DOHH2 (cell line): ENCODE measurements at regions not wholly inside any gene's neighbourhood (a gene's known extent, or its start where the extent isn't known, plus 50 kb on each side); places are given as distances from the start of the nearest gene placed in this dataset.
"Not testable (repeated sequence)": the region's sequence is repeated elsewhere in the genome, so short reads cannot be mapped to it uniquely, and the experiment has no call there.

Experiments
- H3F3A ChIP-seq: fragments of 200-600 bp; sonication (generic), shearing (Covaris generic); 2 replicates; pipeline ENCODE4 v1.6.0; 2016; ENCODE audit warnings: antibody characterized with exemption, mild to moderate bottlenecking; ENCODE audit not compliant: control insufficient read depth, insufficient read depth
- H3K27ac ChIP-seq: fragments of 200-600 bp; sonication (generic); 2 replicates; pipeline ENCODE4 v1.5.1; 2014; ENCODE audit warnings: low read depth, mild to moderate bottlenecking, low read length, moderate library complexity
- H3K27me3 ChIP-seq: fragments of 200-600 bp; sonication (generic); 2 replicates; pipeline ENCODE4 v1.6.1; 2014; ENCODE audit warnings: mild to moderate bottlenecking, low read length, mixed read lengths; ENCODE audit not compliant: control insufficient read depth
- H3K36me3 ChIP-seq: fragments of 200-600 bp; sonication (generic); 2 replicates; pipeline ENCODE4 v1.6.1; 2014; ENCODE audit warnings: mild to moderate bottlenecking, low read length, moderate library complexity, mixed read lengths; ENCODE audit not compliant: control insufficient read depth
- H3K4me1 ChIP-seq: fragments of 200-600 bp; sonication (generic); 2 replicates; pipeline ENCODE4 v1.6.1; 2014; ENCODE audit warnings: mild to moderate bottlenecking, low read length, mixed read lengths; ENCODE audit not compliant: control insufficient read depth
- H3K4me2 ChIP-seq: fragments of 200-600 bp; sonication (generic); 2 replicates; pipeline ENCODE4 v1.6.0; 2014; ENCODE audit warnings: mild to moderate bottlenecking, low read length, moderate library complexity
- H3K4me3 ChIP-seq: fragments of 200-600 bp; sonication (generic); 2 replicates; pipeline ENCODE4 v1.5.1; 2014; ENCODE audit warnings: mild to moderate bottlenecking, low read length, mixed read lengths
- H3K79me2 ChIP-seq: fragments of 200-600 bp; sonication (generic); 2 replicates; pipeline ENCODE4 v1.6.1; 2014; ENCODE audit warnings: mild to moderate bottlenecking, low read length, mixed read lengths; ENCODE audit not compliant: control insufficient read depth
- H3K9me2 ChIP-seq: fragments of 200-600 bp; sonication (generic); replicated peaks from 2 replicates; pipeline ENCODE4 v1.6.1; 2014; ENCODE audit warnings: mild to moderate bottlenecking, low read length, mixed read lengths; ENCODE audit not compliant: control insufficient read depth
- H3K9me3 ChIP-seq: fragments of 200-600 bp; sonication (generic); 2 replicates; pipeline ENCODE4 v1.6.1; 2014; ENCODE audit warnings: antibody characterized with exemption, low read length, mixed read lengths; ENCODE audit not compliant: control insufficient read depth, insufficient read depth
- H4K20me1 ChIP-seq: fragments of 200-600 bp; sonication (generic); 2 replicates; pipeline ENCODE4 v1.6.0; 2014; ENCODE audit warnings: low read depth, mild to moderate bottlenecking, antibody characterized with exemption, low read length, moderate library complexity; ENCODE audit not compliant: control insufficient read depth, insufficient read depth
- EZH2phosphoT487 ChIP-seq: fragments of 200-600 bp; sonication (generic); IDR thresholded peaks from 2 replicates; pipeline ENCODE4 v1.6.1; 2017; ENCODE audit warnings: borderline replicate concordance, mild to moderate bottlenecking, antibody characterized with exemption, low read length, moderate library complexity, mixed read lengths
- TF ChIP-seq, protein P1 (sequence below): fragments of 200-600 bp; sonication (generic); IDR thresholded peaks from one replicate; pipeline ENCODE4 v1.5.1; 2014; ENCODE audit warnings: antibody characterized with exemption, mild to moderate bottlenecking, low read depth, low read length; ENCODE audit not compliant: poor library complexity, severe bottlenecking

DNA sequence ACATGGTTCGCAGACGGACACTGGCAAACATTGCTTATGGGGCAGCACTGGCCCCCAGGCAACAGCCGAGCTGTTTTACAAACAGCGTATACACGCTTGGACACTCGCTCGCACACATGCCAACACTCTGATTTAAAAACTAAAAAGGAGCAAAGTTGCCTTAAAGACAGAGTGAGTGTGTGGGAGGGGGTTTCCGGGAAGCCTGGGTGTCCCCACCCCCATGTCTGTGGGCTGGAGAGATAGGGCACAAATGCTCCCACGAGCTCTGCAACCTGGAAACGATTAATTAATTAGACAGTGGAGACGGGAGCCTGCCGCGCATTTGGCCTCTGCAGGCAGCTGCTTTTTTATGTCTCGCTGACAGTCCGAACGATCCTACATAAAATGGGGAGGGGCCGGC is 107.9 kb upstream of the ZNF469 start:
- Histone ChIP-seq H3K79me2 (no peaks in the 10 kb centered on the region), H3K4me2 (no peak overlapping the region), H4K20me1 (no peaks in the 10 kb centered on the region), H3K4me3 (no peak overlapping the region), H3K4me1 (no peaks in the 10 kb centered on the region), H3K9me2 (no peaks in the 10 kb centered on the region), H3K9me3 (peaks cover 4% of the 10 kb centered on the region; the same call in 1 of the 2 replicates), H3F3A (no peaks in the 10 kb centered on the region), H3K36me3 (no peaks in the 10 kb centered on the region), H3K27ac (no peak overlapping the region), H3K27me3 (no peaks in the 10 kb centered on the region)
- TF ChIP-seq, protein P1, sequence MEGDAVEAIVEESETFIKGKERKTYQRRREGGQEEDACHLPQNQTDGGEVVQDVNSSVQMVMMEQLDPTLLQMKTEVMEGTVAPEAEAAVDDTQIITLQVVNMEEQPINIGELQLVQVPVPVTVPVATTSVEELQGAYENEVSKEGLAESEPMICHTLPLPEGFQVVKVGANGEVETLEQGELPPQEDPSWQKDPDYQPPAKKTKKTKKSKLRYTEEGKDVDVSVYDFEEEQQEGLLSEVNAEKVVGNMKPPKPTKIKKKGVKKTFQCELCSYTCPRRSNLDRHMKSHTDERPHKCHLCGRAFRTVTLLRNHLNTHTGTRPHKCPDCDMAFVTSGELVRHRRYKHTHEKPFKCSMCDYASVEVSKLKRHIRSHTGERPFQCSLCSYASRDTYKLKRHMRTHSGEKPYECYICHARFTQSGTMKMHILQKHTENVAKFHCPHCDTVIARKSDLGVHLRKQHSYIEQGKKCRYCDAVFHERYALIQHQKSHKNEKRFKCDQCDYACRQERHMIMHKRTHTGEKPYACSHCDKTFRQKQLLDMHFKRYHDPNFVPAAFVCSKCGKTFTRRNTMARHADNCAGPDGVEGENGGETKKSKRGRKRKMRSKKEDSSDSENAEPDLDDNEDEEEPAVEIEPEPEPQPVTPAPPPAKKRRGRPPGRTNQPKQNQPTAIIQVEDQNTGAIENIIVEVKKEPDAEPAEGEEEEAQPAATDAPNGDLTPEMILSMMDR: no peak
- TF ChIP-seq EZH2phosphoT487: no peak

DNA sequence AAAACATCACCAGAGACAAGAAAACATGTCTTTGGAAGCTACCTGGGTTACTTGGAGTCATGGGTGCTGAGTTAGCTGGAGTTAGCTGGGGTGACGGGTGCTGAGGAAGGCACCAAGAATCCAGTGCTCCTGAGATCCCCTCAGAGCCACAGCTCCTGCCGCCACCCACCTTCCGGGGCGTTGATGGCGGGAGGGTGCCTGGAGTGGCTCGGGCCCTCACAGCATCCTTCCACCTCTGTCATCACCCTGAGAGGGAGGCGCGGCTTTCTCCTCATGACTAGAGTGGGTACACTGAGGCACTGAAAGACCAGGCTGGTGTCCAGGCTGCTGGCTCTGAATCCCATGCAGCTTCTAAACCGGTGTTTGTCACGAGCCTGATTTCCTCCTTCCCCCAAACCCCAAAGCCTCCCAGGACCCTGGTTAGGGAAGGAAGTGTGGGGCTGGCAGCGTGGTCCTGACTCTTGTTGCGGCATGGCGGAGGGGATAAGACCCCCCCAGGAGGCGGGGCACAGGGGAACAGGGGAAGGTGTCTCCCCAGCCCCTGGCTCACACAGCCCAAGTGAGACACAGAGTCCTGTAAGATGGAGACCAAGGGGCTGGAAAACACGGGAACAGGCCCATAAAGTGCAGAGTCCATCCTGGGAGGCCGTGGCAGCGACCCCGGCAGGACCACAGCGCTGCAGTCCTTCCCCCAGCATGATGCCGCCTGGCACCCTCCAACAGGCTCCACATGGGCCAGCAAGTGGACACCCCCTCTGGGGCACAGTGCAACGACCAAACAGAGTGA is 107.2 kb upstream of the ZNF469 start:
- not testable (repeated sequence) for H3K9me3 ChIP-seq, H3F3A ChIP-seq, H3K27me3 ChIP-seq, H4K20me1 ChIP-seq, H3K4me2 ChIP-seq, H3K27ac ChIP-seq, H3K4me3 ChIP-seq, H3K4me1 ChIP-seq, H3K79me2 ChIP-seq, H3K36me3 ChIP-seq, H3K9me2 ChIP-seq

DNA sequence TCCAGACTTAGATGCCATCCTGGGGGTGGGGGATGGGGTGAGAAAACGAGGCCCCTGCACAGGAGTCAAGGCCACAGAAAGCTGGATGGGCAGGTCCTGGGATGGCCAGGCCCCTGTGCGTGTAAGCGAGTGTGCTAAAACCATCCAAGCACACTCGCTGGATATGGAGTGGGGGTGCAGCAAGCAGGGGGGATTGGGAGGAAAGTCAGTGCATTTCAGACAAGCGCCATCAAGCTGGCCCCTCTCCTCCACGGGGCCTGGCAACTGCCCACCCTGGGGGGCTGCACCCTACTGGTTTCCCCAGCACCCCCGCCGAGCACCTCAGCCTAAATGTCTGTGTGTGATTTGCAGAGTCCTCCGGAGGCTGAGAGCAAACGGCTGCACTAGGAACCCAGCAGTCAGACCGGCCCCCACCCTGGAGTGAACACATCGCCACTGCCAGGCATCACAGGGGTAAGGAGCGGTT is 106.6 kb upstream of the ZNF469 start:
- not testable (repeated sequence) for H3K9me3 ChIP-seq, H3K4me1 ChIP-seq, H4K20me1 ChIP-seq, H3K79me2 ChIP-seq, H3K4me2 ChIP-seq, H3K27me3 ChIP-seq, H3F3A ChIP-seq, H3K27ac ChIP-seq, H3K36me3 ChIP-seq, H3K9me2 ChIP-seq, H3K4me3 ChIP-seq

DNA sequence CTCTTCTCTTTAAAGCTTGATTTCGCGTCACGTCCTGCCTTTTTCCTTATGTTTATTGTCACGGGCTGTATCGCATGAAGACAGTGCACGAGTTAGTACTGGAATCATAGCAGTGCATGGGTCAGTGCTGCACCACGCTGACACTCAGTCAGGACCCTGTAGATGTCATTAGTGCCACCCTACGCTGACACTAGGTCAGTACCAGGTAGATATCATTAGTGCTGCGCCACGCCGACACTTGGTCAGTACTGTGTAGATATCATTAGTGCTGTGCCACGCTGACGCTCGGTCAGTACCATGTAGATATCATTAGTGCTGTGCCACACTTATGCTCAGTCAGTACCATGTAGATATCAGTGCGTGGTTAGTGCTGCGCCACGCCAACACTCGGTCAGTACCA is 106.2 kb upstream of the ZNF469 start:
- H3K4me3 ChIP-seq: no peak overlapping the region
- H3K79me2 ChIP-seq: no peaks in the 10 kb centered on the region
- no peaks in the 10 kb centered on the region for H3K9me2 ChIP-seq
- peaks cover 7% of the 10 kb centered on the region; the same call in 1 of the 2 replicates for H3K9me3 ChIP-seq
- H3F3A ChIP-seq: no peaks in the 10 kb centered on the region
- H3K36me3 ChIP-seq: no peaks in the 10 kb centered on the region
- TF ChIP-seq EZH2phosphoT487: no peak
- TF ChIP-seq, protein P1: no peak
- H3K4me2 ChIP-seq: no peak overlapping the region
- no peaks in the 10 kb centered on the region for H3K4me1 ChIP-seq
- no peak overlapping the region for H3K27ac ChIP-seq
- no peaks in the 10 kb centered on the region for H3K27me3 ChIP-seq
- no peaks in the 10 kb centered on the region for H4K20me1 ChIP-seq
